ENCODE measurements at regions not wholly inside any gene's neighbourhood (a gene's known extent, or its start where the extent isn't known, plus 50 kb on each side); places are given as distances from the start of the nearest gene placed in this dataset.

DNA sequence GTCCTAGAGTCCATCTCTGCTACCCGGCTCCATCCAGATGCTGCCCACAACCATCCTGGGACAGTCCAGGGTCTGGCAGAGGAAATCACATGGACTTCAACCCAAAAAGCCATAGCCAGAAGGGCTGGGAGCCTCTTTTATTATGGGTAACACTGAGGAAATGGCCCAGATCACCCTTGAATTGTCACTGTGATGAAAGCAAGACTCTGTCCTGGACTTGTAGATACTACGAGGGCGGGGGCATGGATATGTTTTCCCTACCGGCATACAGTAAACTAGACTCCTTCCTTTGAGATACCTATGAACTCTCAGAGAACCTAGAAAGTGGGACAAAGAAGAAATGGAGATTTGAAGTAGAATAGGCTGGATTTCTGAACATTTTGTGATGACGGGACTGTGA, 110.3 kb downstream of the LACC1 start:
- peaks cover 0 to 1% of the 10 kb centered on the region in 2 donors for H3K36me3 Mint-ChIP-seq (ENCODE audit: insufficient read depth in 2 of 2)
- H3K9me3 Mint-ChIP-seq: peaks cover 0 to 3% of the 10 kb centered on the region in 2 donors
- peaks cover 12% of the 10 kb centered on the region for H3K27me3 Mint-ChIP-seq (ENCODE audit: low read depth)
- no peak overlapping the region for H3K27ac Mint-ChIP-seq
- no peak for ATAC-seq (replicated peaks in 1 of 2)
- DNase-seq: no peak
- no peak overlapping the region for H3K4me3 Mint-ChIP-seq
- H3K4me1 Mint-ChIP-seq (ENCODE audit: low read depth): no peaks in the 10 kb centered on the region

DNA sequence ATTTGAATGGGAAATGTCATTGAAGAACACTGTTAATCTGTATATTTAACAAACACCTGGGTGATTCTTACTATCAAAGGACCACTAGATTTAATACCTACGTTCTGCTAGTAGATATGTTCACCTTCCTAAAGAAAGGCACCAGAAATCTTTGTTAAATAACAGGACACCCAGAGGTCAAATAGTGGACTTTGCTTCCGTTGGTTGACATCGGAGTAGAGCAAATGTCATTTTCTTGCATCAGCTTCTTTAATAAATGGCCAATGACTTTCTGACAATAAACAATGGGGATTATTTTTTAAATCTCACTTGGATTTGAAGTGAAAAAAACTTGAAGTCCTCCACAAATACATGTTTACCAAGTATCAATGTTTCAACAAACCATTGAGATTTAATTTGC, 111.1 kb downstream of the LACC1 start:
- Mint-ChIP-seq H3K4me3 (no peak overlapping the region), H3K4me1 (ENCODE audit: low read depth) (no peaks in the 10 kb centered on the region)

DNA sequence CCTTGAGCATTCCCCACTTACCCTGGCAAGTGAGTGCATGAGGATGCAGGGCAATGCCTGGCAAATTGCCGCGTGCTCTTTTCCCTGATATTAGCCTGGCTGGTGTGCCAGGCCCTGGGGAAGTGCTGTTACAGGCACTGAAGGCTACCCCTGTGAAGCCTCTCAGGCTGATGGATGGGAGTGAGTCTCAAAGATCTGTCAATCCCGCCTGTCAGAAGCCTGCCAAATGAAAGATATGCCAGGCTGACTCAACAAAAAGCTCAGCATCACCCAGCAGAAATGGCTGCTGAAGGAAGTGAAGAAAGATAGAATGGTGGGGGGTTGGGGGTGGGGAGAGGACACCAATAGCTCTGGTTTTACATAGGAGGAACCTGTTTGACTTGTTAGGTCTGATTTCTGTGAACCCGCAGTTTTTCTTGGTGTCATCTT, 112.1 kb downstream of the LACC1 start:
- Mint-ChIP-seq H3K9me3 (peaks cover 2 to 10% of the 10 kb centered on the region in 2 donors), H3K4me1 (ENCODE audit: low read depth) (no peaks in the 10 kb centered on the region), H3K27me3 (ENCODE audit: low read depth) (peaks cover 12% of the 10 kb centered on the region), H3K4me3 (no peak overlapping the region), H3K36me3 (ENCODE audit: insufficient read depth in 2 of 2) (peaks cover 0 to 7% of the 10 kb centered on the region in 2 donors), H3K27ac (no peak overlapping the region)
- DNase-seq: no peak
- ATAC-seq (replicated peaks in 1 of 2): no peak

More for the DNA sequence above, 111.1 kb downstream of the LACC1 start:
- Mint-ChIP-seq H3K36me3 (ENCODE audit: insufficient read depth in 2 of 2) (peaks cover 0 to 7% of the 10 kb centered on the region in 2 donors), H3K27me3 (ENCODE audit: low read depth) (peaks cover 12% of the 10 kb centered on the region), H3K27ac (no peak overlapping the region), H3K9me3 (peaks cover 2 to 9% of the 10 kb centered on the region in 2 donors)
- no peak for ATAC-seq (replicated peaks in 1 of 2)
- DNase-seq: no peak

DNA sequence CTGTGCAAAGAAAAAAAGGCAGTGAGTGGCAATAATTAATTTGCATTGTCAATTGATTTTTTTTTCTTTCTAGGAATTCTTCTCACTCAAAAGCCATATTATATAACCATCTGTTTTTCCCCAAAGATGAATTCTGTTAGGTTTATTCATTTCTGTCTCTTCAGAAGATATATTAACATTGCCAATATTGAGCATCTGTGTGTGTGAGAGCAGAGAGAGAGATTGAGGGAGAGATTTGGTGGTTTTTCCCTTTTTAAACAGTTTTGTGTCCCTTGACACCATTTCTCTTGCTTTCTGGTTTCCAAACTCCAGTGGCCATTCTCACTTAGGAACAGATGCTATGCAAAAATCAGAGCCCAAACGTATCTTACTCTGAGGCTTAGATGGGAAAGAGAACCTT, 112.5 kb downstream of the LACC1 start:
- ATAC-seq (replicated peaks in 1 of 2) (no peak), DNase-seq (no peak)
- no peak overlapping the region for H3K27ac Mint-ChIP-seq
- H3K27me3 Mint-ChIP-seq (ENCODE audit: low read depth): peaks cover 12% of the 10 kb centered on the region
- peaks cover 2 to 10% of the 10 kb centered on the region in 2 donors for H3K9me3 Mint-ChIP-seq
- H3K4me3 Mint-ChIP-seq: no peak overlapping the region
- no peaks in the 10 kb centered on the region for H3K4me1 Mint-ChIP-seq (ENCODE audit: low read depth)
- peaks cover 0 to 7% of the 10 kb centered on the region in 2 donors for H3K36me3 Mint-ChIP-seq (ENCODE audit: insufficient read depth in 2 of 2)

DNA sequence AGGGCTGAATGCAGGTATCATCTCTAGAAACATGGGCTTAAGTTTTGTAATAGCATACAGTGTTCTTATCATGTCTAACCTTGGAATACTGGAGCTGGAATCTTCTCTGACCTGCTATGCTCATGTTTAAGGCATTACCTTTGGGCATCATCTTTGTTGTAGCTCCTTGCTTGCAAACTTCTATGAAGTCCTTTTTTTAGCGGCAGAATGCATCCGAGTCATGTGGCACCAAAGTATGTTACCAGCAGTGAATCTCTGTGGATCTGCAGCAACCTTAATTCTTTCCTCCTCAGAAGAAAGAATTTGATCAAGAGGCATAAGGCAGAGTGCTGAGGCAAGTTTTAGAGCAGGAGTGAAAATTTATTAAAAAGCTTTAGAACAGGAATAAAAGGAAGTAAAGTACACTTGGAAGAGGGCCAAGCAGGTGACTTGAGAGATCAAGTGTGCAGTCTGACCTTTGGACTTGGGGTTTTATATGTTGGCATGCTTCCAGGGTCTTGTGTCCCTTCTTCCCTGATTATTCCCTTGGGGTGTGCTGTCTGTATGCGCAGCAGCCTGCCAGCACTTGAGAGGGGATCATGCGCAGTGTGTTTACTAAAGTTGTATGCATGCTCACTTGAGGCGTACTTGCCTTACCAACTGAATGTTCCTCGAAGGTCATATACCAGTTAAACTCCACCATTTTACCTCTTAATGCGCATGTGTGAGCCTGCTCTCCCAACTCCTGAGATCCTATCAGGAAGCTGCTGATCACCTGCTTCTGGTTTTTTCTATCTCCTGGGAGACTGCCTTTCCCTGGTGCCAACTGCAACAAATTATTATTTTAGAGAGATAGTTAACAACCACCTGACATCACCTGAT, 115.5 kb downstream of the LACC1 start:
- DNase-seq (no peak), ATAC-seq (replicated peaks in 1 of 2) (no peak)
- no peaks in the 10 kb centered on the region for H3K4me1 Mint-ChIP-seq (ENCODE audit: low read depth)
- H3K36me3 Mint-ChIP-seq (ENCODE audit: insufficient read depth in 2 of 2): peaks cover 0 to 7% of the 10 kb centered on the region in 2 donors
- no peak overlapping the region for H3K4me3 Mint-ChIP-seq
- H3K27ac Mint-ChIP-seq: no peak overlapping the region
- peaks cover 2 to 10% of the 10 kb centered on the region in 2 donors for H3K9me3 Mint-ChIP-seq
- H3K27me3 Mint-ChIP-seq (ENCODE audit: low read depth): peaks cover 21% of the 10 kb centered on the region

DNA sequence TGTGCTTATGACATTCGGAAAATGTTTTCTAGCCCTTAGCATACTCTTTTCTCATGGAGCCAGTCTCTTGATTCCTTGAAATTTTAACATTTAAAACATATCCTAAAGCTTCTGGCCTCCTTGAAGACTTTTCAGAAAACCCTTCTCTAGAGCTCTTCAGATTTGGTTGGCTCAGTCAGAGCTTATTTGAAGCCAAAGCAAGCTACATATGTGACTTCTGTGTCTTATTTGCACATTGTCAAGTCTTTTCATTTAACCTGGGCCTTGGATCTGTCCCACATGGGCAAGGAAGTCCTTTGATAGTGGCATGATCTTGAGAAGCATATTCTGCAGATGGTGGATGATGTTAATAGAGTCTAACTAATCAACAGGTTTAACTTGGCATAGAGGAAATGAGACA, 116.5 kb downstream of the LACC1 start:
- no peak for ATAC-seq (replicated peaks in 1 of 2)
- no peak overlapping the region for H3K27ac Mint-ChIP-seq
- H3K4me3 Mint-ChIP-seq: no peak overlapping the region
- no peak for DNase-seq
- peaks cover 0 to 7% of the 10 kb centered on the region in 2 donors for H3K36me3 Mint-ChIP-seq (ENCODE audit: insufficient read depth in 2 of 2)
- peaks cover 27% of the 10 kb centered on the region for H3K27me3 Mint-ChIP-seq (ENCODE audit: low read depth)
- peaks cover 2 to 12% of the 10 kb centered on the region in 2 donors for H3K9me3 Mint-ChIP-seq
- no peaks in the 10 kb centered on the region for H3K4me1 Mint-ChIP-seq (ENCODE audit: low read depth)

DNA sequence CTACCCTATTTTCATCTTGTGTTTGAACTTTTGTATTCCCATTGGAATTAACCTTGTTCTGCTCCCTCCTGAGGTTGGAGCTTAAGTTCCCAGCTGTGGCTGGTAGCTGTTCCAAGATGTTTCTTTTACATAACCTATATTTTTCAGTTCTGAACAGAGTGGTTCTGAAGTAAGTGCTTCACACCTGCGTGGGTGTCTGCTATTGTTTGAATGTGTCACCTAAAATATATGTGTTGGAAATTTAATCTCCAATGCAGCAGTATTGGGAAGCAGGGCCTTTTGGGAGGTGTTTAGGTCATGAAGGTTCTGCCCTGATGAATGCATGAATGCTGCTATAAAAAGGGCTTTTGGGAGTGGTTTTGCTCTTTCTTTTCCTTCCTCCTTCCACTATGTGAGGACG, 123.8 kb downstream of the LACC1 start:
- Mint-ChIP-seq H3K27ac (no peak overlapping the region), H3K9me3 (peaks cover 0 to 3% of the 10 kb centered on the region in 2 donors), H3K4me1 (ENCODE audit: low read depth) (no peaks in the 10 kb centered on the region), H3K36me3 (ENCODE audit: insufficient read depth in 2 of 2) (no peaks in the 10 kb centered on the region), H3K4me3 (no peak overlapping the region), H3K27me3 (ENCODE audit: low read depth) (peaks cover 22% of the 10 kb centered on the region)
- DNase-seq (no peak), ATAC-seq (replicated peaks in 1 of 2) (no peak)

DNA sequence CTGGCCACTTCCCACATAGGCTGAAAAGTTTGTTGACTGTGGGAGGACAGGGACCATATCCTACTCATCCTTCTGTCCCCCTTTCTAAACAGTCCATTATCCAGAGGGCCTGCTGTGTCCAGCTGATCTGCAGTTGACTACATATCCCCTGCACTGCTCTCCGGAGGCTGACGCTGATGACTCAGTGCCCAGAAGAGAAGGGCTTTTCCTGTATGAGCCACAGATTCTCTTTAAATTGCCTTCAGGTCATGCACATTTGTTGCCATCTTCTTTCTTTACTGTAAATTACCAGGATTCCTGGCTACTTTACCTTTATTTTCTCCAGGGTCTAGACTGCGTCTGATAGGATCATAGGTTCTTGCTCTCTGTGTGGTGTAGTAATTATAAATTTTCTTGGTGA, 125.2 kb downstream of the LACC1 start:
- Mint-ChIP-seq H3K9me3 (peaks cover 0 to 3% of the 10 kb centered on the region in 2 donors), H3K27ac (peak overlapping the region; percentile 63), H3K36me3 (ENCODE audit: insufficient read depth in 2 of 2) (no peaks in the 10 kb centered on the region), H3K4me1 (ENCODE audit: low read depth) (no peaks in the 10 kb centered on the region), H3K4me3 (no peak overlapping the region), H3K27me3 (ENCODE audit: low read depth) (peaks cover 22% of the 10 kb centered on the region)
- no peak for DNase-seq
- no peak for ATAC-seq (replicated peaks in 1 of 2)

DNA sequence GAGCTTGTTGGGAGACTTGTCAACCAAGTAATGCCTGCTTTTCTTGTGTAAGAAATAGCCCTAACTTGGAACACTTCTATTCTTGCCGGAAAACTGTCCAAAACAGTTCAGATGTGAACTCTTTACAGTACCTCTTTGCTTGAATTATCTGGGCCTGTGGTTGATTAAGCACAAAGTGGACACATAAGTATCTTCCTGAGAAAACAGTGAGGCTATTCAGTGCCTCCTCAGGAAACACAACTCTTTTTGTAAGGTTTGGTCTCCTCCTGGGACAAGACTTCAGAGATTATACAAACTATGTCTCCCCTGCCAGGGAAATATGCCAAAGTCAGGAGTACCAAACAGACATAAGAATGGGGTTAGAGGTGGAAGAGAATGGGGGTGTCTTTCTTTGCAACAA, 127.7 kb downstream of the LACC1 start:
- H3K36me3 Mint-ChIP-seq (ENCODE audit: insufficient read depth in 2 of 2): no peaks in the 10 kb centered on the region
- H3K27ac Mint-ChIP-seq: no peak overlapping the region
- H3K4me1 Mint-ChIP-seq (ENCODE audit: low read depth): no peaks in the 10 kb centered on the region
- no peak for ATAC-seq (replicated peaks in 1 of 2)
- H3K27me3 Mint-ChIP-seq (ENCODE audit: low read depth): peaks cover 15% of the 10 kb centered on the region
- no peak for DNase-seq
- H3K9me3 Mint-ChIP-seq: no peaks in the 10 kb centered on the region
- H3K4me3 Mint-ChIP-seq: no peak overlapping the region

DNA sequence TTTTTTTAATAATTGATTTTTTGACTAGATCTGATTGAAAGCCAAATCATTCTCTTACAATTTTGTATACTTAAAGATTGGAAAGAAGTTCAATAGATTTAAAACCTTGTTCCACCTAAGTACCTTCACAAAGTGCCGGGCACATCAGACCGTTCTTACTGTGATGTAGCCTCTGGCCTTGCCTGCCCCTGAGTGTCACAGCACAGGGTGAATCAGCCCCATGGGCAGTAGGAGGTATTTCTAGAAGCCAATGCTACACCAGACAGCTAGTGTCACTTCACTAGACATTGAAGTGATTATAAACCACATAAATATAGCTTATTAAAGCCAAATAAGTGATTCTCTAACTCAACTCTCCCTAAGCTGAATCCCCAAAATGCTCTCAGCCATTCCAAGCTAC, 131.3 kb downstream of the LACC1 start:
- no peak for ATAC-seq (replicated peaks in 1 of 2)
- no peak overlapping the region for H3K4me3 Mint-ChIP-seq
- H3K27me3 Mint-ChIP-seq (ENCODE audit: low read depth): peaks cover 5% of the 10 kb centered on the region
- H3K27ac Mint-ChIP-seq: no peak overlapping the region
- no peaks in the 10 kb centered on the region for H3K9me3 Mint-ChIP-seq
- DNase-seq: no peak
- H3K4me1 Mint-ChIP-seq (ENCODE audit: low read depth): no peaks in the 10 kb centered on the region
- no peaks in the 10 kb centered on the region for H3K36me3 Mint-ChIP-seq (ENCODE audit: insufficient read depth in 2 of 2)

DNA sequence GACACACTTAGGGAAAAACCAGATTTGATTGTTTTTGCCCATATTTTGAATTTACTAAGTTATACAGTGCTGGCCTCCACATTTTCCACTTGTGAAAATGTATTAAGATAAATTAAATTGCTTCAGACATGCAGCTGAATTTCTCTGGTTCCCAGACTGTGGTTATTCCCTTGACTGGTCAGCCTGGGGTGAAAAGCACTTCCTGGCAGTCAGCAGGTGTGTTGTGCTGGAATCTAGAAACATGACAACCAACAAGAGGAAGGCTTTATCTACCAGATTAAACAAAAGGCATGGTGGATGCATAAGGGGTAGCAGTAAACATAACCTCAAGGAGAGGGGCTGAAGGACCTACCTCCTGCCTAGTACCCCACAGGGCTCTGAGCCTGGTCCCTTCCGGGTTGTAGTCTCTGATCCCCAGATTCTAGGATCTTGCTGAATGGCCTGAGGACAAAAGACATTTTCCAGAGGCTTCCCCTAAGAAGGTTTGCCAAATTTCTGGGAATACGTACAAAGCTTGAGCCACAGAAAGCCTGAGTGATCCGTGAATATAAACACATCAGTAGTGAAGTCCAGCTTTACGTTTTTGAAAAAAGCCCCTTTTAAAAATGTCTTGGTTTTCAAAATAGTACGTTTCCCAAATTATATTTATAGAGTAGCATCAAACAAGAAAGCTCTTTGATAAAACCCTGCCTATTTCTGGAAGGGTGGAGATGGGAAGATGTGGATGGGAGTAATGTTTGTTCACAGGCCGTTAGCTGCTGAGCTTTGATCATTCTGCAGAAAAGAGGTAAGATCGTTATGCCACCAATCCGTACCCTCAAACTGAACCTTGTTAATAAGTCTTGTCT, 133.4 kb downstream of the LACC1 start:
- DNase-seq: no peak
- Mint-ChIP-seq H3K27me3 (ENCODE audit: low read depth) (no peaks in the 10 kb centered on the region), H3K9me3 (no peaks in the 10 kb centered on the region), H3K36me3 (ENCODE audit: insufficient read depth in 2 of 2) (no peaks in the 10 kb centered on the region), H3K4me3 (no peak overlapping the region), H3K27ac (no peak overlapping the region), H3K4me1 (ENCODE audit: low read depth) (peaks cover 9% of the 10 kb centered on the region)
- ATAC-seq (replicated peaks in 1 of 2): no peak

DNA sequence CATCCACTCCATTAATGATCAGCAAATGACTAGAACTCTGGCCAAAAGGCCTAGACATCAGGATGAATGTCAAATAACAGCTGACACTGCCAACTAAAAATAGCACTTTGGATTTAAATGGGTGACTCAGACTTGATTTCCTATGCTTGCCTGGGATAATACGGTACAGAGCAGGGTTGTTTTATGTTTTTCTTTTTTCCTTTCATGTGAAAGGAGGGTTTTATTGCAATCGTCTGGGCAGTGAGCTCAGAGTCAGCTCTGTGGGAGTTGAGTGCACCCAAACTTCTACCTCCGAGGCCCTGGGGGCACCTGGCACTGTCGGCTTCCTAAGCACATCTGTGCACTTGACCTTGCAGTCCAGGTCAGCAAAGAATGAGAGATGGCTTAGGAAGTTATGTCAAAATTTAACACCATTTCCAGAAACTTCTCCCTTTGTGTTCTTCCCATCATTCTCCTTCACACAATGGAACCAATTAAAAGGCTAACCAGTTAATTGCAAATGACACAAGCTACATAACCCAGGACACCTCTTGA, 134.1 kb downstream of the LACC1 start:
- Mint-ChIP-seq H3K36me3 (ENCODE audit: insufficient read depth in 2 of 2) (no peaks in the 10 kb centered on the region), H3K27ac (no peak overlapping the region)

DNA sequence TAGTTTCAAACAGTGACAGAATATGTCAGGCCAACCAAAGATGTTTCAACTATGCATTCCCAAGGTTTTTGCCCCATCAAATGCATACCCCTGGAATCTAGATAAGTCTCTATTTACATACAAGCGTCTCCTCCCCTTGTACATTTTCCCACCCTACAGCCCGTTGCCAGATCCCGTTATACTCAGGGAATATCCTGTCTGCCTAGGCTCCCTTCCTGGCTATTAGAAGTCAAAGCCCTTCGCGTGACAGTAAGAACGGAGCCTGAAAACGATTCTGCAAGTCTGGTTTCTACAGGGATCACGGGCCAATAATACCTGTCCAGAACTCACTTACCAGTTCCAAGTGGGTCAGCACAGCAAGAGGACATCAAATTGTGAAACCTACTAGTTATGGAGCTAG, 134.8 kb downstream of the LACC1 start:
- no peak overlapping the region for H3K27ac Mint-ChIP-seq
- H3K4me1 Mint-ChIP-seq (ENCODE audit: low read depth): peaks cover 9% of the 10 kb centered on the region
- H3K9me3 Mint-ChIP-seq: no peaks in the 10 kb centered on the region
- H3K36me3 Mint-ChIP-seq (ENCODE audit: insufficient read depth in 2 of 2): no peaks in the 10 kb centered on the region
- no peak overlapping the region for H3K4me3 Mint-ChIP-seq
- no peak for ATAC-seq (replicated peaks in 1 of 2)
- DNase-seq: no peak
- no peaks in the 10 kb centered on the region for H3K27me3 Mint-ChIP-seq (ENCODE audit: low read depth)

More for the DNA sequence above, 134.1 kb downstream of the LACC1 start:
- Mint-ChIP-seq H3K4me3 (no peak overlapping the region), H3K9me3 (no peaks in the 10 kb centered on the region), H3K4me1 (ENCODE audit: low read depth) (peaks cover 9% of the 10 kb centered on the region), H3K27me3 (ENCODE audit: low read depth) (no peaks in the 10 kb centered on the region)
- DNase-seq: no peak
- no peak for ATAC-seq (replicated peaks in 1 of 2)
